Ecto neural progenitor cell (in vitro differentiated cells): ENCODE measurements at regions not wholly inside any gene's neighbourhood (a gene's known extent, or its start where the extent isn't known, plus 50 kb on each side); places are given as distances from the start of the nearest gene placed in this dataset.

Source experiments
- DNase-seq: peaks from one replicate; pipeline ENCODE4 v3.0.0-alpha.2; 2018; ENCODE audit warnings: low spot score

DNA sequence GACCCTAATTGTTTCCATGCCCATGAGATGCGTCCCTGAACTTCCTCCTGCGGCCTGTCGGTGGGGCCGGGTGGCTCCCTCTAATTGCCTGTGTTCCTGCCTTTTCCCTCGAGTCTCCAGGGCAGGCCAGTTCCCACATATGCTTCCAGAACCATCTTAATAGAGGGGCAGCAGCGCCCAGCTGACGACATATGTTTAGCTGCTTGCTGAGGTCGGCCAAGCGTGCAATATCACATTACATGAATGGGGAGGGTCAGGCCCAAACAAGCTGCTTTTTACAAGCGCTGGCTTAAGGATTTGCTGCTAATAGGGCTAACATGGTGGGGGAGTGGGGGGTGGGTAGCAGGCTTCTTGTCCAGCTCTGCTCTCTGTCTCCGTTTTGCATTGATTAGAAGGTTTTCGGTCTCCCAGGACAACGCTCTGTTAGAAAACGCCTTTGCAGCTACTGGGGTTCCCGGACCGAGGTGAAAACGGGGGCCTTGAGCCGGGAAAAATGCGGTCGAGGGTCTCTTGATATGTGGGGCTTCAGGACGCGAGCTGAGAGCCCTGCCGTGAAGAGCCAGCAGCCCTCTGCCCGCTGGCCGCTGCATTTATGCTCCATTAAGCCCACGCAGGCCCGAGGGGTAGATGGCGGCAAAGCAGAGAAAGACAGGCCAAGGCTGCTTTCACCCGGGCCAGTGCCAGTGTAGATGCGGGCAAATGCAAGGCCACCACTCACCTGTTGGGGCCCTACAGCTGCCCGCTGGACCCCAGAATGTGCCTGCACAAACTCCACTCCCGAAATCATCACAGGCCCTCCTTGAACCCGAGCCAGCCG, 308.5 kb downstream of the BMP7 start:
- DNase-seq = peak; percentile 84

DNA sequence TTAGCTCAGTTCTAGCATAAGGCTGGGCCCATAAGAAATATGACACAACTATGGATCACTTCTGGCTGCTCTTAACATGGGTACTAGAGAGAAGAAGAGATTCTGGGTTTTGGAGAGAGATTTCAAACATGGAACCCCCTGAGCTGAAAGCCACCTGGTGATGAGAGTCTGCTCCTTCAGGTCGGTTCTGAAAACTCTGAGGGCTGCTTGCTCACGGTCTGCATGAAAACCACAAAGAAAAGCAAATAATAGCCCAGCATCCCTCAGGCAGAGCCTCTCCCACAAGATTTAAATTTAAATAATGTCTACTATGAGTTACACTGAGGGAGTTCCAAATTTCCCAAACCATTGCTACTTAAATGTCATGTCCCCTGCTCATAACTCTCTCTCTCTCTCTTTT, 301.5 kb downstream of the BMP7 start:
- no peak for DNase-seq

DNA sequence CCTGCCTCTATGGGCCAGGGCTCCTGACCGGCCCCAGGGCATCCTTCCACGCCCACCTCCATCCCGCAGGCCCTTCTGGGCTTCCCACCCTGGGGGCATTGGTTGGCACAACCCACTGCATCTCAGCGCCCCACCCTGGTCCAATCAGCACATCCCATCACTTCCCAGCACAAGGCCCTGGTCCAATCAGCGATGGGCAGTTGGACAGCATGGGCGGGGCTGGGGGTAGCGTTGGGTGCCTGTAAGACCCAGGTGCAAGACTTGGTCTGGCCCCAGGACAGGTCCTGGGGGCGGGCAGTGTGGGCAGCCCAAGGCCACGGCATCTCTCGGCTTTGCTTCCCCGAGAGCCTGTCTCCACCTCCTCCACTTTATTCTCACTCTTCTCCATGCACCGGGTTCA, 298.5 kb downstream of the BMP7 start:
- DNase-seq = no peak

DNA sequence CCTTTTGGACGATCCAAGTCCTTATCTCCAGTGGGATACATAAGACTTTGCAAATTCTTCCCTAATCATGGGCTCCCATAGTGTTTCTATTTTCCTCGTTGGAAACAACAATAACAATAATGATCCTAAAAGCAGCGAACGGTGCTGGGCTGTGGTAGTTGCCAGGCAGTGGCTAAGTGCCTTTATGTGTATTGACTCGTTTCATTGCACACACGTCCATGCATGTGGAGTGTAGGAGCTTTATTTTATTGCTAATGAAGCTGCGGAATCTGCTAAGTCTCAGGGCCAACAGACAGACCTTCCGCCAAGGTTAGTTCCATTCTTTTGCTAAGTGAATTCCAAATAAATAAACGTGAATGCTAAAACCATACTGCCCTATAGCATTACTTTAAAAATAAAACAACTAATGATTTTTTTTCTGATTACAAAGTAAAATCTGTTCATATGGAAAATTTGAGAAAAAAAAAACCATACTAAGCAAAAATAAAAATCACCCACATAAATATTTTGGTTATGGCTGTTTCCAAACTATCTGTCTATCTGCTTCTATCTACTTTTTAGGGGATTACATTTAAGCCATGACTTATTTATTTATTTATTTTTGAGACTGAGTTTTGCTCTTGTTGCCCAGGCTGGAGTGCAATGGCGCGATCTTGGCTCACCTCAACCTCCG, 297.9 kb downstream of the BMP7 start:
- no peak for DNase-seq

DNA sequence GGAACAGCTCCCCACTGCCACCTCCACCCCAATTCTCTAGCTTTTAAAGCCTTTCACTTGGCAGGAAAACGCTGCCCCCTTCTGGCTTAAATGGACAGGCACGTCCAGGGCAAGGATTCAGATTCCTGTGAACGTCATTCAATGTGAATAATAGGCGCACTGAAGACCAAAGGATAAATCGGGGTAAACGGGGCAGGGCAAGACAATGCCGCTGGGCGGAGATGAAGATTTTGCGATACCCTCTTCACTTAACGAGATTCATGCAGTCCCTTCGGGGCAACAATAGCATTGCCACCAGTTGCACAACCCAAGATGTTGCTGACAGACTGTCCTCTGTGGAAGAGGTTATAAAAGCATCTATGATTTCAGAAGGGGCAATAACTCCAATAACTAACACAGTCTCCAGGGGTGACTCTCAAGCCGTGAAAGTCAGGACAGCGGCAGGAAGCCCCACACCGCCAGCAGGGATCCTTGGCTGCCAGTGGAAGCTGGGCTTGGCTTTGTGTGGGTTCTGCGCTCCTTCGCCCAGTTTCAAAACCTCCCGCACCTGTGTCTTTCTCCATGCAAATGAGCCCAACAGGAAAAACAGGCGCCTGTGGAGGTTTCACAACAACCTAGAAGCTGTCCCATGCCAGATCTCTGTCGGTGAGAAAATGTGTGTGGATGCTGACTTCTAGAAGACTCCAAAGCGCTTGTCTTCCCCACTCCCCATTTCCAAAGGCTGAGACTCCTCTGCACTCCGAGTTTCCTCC, 291.8 kb downstream of the BMP7 start:
- peak; percentile 82 for DNase-seq

DNA sequence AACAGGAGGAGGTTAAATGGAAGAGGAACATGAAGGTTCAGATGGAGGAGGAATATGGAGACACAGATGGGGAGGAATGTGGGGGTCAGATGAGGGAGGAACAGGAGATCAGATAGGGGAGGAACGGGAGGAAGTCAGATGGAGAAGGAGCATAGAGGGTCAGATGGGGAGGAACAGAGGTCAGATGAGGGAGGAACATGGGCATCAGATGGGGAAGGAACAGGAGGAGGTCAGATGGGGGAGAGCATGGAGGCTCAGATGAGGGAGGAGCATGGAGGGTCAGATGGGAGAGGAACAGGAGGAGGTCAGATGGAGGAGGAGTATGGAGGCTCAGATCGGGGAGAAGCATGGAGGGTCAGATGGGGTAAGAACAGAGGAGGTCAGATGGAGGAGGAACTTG, 290.6 kb downstream of the BMP7 start:
- no peak for DNase-seq

DNA sequence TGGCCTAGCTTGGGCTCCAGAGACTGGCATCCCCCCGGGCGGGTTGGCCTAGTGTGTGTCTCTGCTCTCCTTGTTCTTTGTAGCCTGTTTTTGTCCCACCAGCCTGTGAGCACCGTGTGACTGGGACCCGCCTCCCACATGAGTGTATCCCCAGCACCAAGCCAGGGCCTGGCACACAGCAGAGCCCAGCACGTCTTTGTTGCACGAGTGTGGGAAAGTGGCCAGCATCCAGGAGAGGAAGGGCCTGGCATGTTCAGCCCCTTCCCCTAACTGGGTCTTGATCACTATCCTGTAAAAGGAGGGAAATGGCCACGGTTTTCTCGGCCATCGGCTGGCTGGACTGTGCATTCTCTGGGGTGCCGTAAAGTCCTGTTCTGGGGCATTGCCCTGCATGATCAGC, 290.1 kb downstream of the BMP7 start:
- DNase-seq = no peak

DNA sequence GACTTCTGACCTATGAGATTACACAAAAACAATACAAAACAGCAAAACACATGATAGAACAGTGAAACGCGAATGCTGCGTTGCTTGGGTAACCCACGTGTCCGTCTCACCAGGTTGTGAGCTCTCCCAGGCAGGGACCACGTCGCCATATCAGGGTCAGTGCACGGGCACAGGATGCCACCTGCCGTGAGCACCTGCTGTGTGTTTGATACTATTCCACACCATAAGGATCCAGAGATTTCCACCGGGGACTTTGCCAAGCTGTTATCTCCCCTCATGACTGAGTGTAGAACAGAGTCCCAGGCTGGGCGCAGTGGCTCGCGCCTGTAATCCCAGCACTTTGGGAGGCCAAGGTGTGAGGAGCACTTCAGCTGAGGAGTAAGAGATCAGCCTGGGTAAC, 288.0 kb downstream of the BMP7 start:
- DNase-seq = no peak

DNA sequence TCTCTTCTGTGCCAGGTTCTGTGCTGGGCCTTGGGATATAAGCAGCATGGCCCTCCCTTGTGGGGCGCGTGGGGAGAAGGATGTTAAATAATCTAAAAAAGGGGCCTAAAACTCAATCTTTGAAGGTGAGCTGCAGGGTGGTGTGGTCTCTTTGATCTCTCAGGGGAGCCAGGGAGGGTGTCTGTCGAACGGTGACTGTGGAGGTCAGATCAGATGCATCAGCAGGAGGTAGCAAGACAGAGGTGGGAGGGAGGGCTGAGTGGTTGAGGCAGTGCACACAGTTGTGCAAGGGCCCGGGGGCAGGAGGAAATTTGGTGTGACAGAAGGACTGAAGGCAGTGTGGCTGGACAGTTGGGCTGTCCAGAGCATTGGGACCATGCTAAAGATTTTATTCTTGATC, 287.3 kb downstream of the BMP7 start:
- DNase-seq = no peak

DNA sequence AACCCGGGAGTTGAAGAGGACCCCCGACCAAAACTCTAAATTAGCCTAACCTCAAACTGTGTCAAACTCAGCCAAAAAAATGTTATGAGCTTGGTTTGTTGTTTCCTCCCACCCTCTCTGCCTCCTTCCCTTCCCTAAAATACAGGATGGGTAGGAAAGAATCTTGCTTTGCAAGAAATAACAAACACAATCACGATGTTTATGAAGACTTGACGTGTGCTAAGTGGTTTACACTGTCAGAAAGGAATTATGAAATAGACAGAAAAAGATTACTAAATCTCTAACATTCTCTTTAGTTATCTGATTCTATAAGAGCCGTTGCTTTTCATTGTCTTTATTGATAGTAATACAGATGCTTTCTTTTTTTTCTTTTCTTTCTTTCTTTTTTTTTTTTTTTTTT, 285.1 kb downstream of the BMP7 start:
- no peak for DNase-seq

DNA sequence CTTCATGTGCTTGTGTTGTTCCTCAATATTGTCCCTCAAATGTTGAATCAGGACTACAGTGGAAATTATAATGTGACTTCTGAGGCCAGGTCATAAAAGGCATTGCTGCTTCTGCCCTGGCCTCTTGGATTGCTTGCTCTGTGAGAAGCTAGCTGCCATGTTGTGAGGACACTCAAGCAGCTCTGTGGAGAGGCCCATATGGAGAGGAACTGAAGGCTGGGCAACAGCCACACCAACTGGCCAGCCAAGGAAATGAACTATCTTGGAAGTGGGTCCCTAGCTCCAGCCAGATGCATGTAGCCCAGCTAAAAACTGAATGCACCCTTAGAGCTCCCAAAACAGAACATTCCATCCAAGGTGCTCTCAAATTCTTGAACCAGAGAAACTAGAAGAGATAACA, 282.6 kb downstream of the BMP7 start:
- DNase-seq = no peak

DNA sequence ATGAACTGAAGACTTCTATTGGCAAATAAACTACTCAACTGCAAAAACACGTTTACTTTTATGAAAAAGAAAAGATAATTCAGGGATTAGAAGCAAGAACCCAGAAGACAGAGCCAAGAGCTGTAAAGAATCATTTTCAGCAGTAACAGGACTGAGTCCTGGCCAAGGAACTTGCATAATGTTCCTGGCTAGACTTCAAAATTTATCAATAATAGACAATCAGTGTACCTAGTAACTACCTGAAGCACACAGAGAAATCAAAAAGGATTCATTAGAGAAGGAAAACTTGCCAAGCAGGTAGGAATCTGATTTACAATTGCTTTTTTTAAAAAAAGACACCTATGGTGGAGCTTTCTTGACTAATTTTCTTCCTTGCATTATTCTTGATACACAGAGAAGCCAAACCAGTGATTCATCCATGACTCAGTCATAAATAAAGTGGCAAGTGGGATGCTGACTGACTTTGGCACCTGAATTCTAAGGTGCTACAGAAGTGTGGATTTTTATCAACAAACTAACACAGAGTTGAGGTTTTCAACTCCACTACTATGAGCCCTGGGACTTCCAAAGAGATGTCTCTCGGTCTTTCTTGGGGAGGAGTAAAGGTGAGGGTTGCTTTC, 281.3 kb downstream of the BMP7 start:
- DNase-seq = no peak

DNA sequence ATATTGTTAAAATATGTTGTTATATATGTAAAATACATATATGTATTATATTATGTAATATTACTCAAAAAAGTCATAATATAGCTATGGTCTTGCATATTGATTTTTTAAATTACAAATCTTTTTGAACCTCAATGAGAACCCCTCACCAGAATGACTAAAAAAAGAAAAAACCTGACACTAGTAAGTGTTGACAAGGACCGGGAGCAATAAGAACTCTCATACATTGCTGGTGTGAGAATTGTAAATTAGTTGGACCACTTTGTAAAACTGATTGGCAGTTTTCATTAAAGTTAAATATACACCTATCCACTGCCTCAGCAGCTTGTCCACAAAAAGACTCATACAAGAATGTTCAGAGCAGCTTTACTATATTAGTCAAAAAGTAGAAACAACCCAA, 280.0 kb downstream of the BMP7 start:
- DNase-seq = no peak

DNA sequence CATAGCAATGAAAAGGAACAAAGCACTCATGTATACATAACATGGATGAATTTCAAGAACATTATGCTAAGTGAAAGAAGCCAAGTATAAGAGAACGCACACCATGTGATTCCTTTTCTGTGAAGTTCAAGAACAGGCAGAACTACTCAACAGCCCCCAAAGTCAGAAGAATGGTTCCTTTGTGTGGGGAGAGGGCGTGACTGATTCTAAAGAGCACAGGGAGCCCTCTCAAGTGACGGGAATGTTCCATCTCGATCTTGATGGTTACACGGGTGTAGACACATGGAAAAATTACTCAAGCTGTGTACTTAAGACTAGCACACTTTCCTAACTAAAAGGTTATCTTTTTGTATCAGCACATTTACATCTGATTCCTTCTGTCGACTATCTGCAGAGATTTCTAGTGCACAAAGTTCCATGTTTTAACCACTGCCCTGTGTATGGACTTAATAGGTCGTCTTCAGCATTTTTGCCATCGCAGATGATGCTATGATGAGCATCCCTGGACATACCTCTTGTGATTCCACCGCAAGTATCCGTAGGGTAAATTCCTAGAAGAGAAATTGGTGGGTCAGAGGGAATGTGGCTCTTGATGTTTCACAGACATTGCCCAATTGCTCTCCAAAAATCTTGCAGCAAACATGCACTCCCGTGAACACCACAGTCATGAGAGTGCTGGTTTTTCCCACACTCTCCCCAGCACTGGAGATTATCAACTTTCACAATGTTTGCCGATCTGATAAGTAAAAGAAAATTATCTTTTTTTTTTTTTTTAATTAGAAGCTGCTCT, 279.3 kb downstream of the BMP7 start:
- no peak for DNase-seq

DNA sequence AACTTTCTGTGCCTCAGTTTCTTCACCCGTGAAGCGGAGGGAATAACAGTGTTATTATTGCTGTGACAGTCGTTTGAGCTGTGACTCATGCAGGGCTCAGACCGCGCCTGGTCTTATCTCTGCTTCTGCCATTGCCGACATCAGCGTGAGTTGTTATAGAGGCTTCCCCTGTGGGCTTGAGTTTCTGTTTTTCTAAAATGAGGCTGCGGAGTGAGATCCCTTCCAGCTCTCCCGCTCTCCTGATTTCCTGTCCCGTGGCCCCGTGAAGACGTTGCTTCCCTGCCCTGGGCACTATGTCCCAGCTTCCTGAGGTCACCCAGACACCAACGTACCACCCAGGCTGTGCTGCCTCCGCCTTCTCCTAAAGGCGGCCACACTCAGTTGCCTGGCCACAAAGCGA, 278.5 kb downstream of the BMP7 start:
- DNase-seq = no peak

DNA sequence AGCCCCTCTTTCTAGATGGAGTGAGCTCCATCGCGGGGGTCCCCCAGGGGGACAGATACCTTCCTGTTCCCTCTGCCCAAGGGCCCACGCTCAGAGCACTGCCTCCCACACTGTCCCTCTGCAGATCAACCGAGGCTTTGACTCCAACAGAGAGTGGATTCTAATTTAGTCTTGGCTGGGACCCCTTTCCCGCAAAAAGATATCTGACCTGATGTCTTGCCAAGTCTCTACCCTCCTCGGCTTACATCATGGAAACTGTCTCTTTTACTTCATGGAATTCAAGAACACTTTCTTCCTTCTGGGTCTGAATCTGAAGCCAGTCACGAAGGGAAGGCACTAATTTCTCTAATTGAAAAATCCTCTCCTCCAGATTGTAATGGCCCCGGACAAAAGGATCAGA, 278.0 kb downstream of the BMP7 start:
- no peak for DNase-seq

DNA sequence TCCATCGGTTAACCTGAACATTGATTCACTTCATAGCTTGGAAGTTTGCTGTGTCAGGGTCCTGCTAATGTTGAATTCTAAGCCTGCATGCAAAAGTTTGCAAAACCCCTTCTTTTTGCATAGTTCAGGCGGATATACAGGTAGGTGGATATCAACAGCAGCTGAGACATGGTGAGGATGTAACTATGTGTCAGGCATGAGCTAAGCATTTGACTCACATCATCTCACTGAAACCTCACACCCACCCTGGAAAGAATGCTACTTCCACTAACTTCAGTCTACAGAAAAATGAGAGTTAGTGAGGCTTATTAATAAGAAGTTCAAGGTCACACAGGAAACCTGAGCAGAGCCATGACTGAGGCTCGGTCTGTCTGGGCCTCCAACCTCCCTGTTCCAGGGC, 276.9 kb downstream of the BMP7 start:
- no peak for DNase-seq

DNA sequence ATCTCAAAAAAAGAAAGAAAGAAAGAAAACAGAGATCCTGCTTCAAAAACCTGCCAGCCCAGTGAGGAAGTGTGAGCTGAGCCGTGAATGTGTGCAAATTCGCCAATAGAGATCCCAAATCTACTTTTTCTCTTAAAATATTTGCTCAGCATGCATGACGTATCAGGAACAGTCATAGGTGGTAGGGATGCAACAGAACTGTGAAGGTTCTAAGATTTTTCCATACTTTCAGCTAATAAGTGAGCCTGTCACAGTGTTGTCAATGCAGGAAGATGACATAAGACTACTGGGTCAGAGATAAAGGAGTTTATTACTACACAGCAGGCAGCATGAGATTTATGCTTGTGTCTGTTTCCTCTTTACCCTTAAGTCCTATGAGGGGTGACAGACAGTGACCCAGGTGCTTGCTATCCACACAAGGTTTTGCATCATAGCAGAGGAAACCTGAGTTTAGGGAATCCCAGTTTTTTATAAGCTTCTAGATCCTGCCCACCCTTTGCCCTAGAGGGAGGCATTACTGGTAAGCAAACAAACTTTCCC, 273.4 kb downstream of the BMP7 start:
- no peak for DNase-seq

DNA sequence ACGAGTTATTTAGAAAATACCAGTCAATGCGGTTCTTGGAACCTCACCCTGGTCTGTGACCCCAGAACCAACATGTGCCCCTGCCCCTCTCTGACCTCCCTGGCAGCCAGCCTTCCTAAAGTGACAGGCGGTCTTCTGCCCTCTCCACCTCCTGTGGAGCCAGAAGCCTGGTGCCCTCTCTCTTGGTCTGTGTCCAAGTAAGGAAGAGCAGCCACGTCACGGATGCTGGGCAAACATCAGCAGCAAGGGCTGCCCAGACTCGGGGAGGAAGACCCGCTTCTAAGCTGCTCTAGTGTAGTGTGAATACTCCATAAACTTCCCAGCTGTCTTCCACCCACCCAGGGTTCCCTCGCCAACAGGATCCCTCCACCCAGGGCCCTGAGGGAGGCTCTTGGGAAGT, 272.4 kb downstream of the BMP7 start:
- DNase-seq = no peak

DNA sequence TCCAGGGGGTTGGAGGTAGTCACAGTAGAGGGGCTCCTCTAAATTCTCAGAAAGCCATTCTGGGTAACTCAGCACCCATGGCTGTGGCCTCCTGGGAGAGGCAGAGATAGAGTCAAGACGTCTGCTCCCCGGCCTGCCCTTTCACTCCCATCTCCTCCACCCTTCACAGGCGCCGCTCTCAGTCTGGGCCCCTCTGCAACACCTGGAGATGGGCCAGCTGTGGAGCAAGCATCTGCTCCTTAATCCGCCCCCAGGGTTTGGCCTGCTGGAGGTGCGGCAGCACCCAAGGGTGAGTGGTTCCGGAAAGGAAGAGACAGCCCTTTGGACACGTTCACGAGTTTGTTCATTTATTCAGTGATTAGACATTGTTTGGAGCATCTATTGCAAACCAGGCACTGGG, 271.3 kb downstream of the BMP7 start:
- no peak for DNase-seq

DNA sequence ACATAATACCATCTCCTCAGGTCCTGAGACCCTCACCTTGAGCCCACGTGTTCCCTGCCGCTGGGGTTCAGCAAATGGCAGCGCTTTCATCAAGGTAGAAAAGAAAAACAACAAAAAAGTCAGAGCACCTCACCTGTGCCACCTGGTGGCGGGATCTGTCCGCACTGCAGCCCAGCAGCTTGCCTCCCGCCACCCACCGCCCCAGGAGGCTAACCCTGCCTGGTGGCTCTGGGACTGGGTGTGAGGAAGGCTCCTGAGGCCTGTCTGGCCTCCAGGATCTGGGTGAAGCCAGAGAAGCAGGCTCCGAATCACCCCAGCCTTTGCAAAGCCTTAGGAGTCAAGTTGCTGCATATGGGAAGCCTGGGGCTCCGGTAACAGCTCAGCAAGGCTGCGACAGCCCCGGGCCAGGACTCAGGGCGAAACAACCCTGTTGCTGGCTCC, 270.8 kb downstream of the BMP7 start:
- DNase-seq = peak; percentile 76

DNA sequence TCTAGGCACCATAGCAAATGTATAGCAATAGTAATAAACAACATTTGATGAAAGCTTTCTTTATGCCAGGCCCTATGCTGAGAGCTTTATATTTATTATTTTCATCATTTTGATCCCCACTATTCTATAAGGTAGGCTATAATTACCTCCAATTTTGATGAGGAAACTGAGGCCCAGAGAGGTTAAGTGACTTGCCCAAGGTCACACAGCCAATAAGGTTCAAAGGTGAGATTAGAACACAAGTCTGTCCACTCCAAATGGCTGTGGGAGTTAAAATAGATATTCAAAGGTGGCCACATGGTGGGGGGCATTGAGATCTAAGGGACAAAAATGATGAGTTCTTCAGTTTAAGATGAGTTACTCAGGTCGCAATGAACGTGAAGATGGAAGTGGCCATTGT, 269.9 kb downstream of the BMP7 start:
- no peak for DNase-seq
